HG03442 (cell line): ENCODE measurements at regions not wholly inside any gene's neighbourhood (a gene's known extent, or its start where the extent isn't known, plus 50 kb on each side); places are given as distances from the start of the nearest gene placed in this dataset.
"Not testable (repeated sequence)": the region's sequence is repeated elsewhere in the genome, so short reads cannot be mapped to it uniquely, and the experiment has no call there.

Experiments used
- ATAC-seq: cut with Tn5 transposase; IDR thresholded peaks from one replicate; pipeline ENCODE4 v1.9.1; 2021; ENCODE audit warnings: mild to moderate bottlenecking, moderate library complexity; ENCODE audit not compliant: unreplicated experiment

DNA sequence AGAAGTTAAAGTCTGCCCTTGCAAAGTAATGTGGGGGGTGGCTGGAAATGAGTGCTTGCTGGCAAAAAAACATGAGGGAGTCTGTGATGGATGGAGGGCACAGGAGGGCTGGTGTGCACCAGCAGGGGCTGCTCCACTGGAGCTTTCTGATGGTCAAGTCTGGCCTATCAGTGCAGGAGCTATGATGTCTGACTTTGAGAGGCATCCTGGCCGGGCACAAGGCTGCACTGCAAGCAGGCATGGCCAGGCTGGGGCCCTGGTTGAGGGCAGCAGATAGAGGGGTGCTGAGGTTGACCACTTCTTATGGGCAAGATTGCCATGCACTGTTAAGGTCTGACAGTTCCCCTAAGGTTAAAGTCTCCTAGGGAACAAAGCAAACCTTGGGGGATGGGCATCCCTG, 1140.2 kb downstream of the FAM133A start:
- ATAC-seq, result no peak

DNA sequence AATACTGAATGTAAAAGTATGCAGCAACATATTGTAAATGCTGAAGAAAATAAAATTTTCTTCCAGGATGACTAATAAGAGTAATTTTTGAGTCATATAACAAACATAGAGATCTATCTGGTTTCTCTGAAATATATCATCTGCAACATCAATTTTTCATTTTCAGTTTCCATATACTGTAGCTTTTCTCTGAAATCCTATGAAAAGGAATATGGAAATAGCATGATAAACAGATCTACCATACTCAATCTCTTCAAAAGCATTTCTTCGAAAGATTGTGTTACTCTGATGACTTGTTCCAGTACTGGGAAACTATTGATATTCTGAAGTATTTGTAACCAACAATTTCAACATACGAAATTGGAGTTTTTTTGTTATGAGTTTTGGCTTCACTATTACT, 1156.7 kb downstream of the FAM133A start:
- no peak for ATAC-seq

DNA sequence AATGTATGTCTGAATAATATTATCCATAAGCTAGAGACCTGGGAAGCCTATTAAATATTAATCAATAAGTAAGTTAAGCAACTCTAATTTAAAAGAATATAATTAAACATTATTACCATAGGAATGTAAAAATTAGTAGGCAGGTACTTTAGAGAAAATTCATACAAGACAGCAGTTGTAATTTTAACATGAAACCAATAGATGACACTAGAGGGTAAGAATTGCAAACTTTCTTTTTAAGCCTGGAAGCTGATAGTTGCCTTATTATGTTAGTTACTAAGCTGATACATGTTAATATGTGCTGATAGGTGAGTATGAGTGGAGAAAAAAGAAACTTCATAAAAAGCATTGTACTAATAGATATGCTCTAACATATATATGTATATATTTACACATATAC, 1157.4 kb downstream of the FAM133A start:
- ATAC-seq, result no peak

DNA sequence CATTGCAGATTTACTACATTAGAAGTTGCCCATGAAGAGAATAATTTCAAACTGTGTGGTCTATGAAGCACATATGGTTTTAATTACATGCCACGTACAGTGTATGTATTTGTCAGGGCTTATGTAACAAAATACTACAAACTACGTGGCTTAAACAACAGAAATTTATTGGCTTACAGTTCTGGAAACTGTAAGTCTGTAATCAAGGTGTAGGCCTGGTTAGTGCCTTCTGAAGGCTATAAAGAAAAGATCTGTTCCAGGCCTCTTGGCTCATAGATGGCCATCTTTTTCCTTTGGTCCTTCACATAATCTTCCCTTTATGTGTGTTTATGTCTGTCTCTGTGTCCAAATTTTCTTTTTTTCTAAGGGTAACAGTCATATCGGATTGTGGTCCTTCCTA, 1160.2 kb downstream of the FAM133A start:
- no peak for ATAC-seq

DNA sequence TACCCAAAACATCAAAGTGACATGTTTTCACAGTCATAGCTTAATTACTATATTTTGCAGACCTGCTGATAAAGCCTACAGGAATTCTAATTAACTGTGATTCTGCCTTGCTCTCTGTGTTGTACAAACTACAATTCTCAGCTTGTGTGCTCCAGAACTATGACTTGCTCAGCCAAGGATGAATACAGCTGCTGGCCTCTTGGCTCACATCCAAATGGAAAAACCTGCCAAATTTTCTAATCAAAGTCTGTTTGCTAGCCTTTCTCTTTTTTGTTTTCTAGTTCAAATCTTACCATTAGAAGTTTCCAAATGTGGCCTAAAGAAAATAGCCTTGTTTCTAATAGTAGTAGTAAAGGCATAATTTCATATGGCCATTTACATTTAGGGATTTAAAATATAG, 1176.8 kb downstream of the FAM133A start:
- ATAC-seq, result no peak

DNA sequence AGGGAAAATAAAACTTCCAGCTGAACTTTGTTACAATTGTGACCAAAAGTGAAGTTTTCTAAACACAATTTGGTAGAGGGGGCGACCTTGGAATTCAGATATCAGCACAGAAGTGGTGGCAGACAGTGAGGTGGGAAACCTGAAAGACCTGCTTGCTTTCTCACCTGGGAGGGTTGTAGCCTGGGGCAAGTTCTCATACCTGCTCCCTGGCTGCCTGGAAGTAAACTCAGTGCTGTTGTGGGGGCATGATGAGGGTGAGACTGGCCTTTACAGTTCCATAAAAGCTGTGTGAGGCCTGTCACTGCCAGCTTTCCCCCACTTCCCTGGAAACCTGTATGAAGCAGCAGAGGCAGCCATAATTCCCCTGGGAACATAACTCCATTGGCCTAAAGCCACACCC, 1180.2 kb downstream of the FAM133A start:
- no peak for ATAC-seq

DNA sequence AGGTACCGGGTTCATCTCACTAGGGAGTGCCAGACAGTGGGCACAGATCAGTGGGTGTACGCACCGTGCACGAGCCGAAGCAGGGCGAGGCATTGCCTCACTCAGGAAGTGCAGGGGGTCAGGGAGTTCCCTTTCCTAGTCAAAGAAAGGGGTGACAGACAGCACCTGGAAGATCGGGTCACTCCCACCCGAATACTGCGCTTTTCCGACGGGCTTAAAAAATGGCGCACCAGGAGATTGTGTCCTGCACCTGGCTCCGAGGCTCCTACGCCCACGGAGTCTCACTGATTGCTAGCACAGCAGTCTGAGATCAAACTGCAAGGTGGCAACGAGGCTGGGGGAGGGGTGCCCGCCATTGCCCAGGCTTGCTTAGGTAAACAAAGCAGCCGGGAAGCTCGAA, 1188.5 kb downstream of the FAM133A start:
- ATAC-seq, result not testable (repeated sequence)

DNA sequence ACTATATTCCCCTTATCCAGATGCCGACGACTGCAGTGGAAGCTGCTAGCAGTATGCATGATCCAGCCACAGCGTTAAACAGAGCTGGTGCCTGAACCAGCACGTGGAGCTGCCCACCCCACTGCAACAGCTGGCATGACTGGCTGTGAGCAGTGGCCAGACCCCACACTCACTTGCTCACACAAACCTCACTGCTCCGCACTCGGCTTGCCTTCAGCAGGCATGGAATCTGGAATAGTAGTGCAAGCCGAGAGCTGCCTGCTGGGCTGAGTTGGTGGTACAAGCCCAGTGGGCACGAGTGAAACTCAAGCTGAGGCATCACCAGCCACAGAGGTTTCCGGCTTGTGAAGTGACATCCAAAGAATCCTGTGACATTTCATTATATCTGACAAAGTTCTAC, 1197.6 kb downstream of the FAM133A start:
- no peak for ATAC-seq

DNA sequence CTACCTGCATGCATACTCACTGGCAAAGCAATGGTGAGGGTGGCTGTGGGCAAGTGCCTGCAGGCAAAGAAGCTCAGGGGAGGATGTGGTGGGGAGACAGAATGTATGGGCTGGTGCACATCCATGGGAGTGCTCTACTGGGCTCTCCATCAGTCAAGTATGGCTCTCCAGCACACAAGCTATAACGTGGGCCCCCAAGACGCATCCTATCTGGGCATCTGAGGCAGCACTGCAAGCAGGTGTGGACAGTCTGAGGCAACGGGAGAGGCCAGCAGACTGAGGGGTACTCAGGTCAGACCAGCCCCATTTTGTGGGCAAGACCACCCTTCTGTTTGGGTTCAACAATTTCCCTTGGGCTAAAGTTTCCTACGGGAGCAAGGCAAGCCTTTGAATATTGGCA, 1227.8 kb downstream of the FAM133A start:
- ATAC-seq, result no peak

DNA sequence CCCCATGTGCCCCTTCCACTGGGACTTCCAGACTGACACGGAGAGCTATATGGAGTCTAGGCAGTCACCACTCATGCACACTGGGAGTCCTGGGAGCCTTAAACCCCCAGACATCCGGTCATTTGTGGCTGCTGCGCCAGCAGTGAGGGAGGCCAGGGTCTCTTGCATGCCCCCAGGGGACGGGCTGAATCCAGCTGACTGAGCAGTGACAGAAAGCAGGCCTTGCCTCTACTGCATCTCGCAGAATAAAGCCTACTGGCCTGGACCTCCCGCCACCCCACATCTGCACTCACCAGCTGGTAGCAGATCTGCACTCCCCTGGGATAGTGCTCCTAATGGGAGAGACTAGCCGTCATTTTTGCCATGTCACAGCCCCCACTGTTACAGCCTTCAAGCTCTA, 1234.2 kb downstream of the FAM133A start:
- ATAC-seq, result no peak

DNA sequence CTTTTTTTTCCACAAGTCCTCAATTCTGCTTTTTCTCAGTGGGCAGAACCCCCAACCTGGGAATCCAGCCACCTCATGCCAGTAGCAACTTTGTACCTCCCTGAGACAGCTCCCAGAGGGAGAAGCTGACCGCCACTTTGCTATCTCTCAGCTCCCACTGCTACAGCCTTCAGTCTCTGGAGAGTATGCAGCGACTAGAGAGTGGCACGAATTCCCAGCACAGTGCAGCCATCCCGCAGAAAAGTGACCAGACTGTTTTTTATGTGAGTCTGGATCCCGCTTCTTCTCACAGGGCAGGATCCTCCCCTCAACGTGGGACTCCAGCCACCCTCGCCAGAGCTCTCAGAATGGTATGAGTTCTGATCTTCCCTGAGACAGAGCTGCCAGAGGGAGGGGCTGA, 1234.6 kb downstream of the FAM133A start:
- ATAC-seq, result no peak

DNA sequence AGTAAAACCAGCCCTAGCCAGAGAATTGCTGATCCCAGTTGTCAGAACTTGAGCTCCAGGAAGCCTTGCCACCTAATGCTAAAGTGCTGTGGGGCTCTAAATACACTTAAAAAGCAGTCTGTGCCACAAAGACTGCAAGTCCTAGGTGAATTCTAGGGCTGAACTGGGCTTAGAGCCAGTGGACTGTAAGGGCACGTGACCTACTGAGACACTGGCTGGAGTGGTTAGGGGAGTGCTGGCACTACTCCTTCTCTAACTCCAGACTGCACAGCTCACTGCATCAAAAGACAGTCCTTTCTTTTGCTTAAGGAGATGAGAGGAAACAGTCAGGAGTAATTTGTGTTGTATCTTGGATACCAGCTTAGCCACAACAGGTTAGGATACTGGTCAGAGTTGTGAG, 1240.2 kb downstream of the FAM133A start:
- no peak for ATAC-seq

DNA sequence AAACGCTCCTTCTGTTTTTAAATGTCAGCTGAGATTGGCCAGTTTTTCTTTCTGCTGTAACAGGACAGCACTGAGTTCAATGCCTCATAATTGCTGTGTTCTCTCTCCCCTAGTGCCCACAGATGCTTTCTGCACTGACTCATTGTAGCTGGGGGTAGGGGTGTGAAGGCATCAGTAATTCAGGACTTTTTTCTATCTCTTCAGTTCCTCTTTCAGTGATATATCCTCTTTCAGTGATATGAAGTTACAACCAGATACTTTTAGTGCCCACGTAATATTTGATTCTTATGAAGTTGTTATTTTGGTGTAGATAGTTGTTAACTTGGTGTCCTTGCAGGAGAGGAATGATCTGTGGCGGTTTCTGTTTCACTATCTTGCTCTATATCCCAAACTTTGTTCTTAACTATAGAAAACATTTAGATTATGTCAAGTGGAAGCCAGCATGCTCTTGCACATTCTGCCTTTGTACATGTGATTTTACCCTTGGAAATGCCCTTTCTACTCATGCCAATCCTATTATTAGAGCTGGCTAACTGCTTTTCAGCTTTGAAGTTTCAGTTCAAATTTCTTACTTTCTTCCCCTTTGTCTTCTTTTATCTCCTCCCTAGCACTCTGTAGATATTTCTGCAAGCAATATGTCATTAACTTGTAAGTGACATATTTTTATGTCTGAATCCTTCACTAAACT, 1258.4 kb downstream of the FAM133A start:
- ATAC-seq, result no peak

DNA sequence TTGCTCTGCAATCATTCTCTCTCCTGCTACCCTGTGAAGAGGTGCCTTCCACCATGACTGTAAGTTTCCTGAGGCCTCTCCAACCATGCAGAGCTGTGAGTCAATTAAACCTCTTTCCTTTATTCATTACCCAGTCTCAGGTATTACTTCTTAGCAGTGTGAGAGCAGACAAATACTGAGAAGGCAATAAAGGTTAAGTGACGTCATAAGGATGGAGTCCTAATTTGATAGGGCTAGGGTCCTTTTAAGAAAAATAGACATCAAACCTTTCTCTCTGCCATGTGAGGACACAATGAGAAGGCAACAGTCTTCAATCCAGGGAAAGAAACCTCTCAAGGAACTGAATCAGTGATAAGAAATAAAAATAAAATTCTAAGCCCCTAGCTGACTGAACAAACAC, 1262.7 kb downstream of the FAM133A start:
- ATAC-seq, result no peak

DNA sequence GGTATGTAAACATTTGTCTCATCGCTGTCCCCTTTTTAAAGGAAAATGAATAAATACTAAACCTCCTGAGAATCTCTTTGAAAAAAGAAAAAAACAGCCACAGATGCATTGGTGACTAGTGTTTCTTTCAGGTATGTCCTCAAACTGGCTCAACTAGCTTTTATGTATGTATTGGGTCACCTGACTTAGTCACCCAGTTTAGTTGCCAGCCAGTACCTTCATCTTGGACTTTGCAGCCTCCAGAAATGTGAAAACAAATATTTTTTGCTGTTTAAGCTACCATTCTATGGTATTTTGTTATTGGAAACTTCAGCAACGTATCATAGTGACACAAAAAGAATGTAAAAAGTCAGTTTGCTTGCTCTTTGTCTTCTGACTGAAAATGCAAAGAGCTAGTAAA, 1263.5 kb downstream of the FAM133A start:
- ATAC-seq, result no peak

DNA sequence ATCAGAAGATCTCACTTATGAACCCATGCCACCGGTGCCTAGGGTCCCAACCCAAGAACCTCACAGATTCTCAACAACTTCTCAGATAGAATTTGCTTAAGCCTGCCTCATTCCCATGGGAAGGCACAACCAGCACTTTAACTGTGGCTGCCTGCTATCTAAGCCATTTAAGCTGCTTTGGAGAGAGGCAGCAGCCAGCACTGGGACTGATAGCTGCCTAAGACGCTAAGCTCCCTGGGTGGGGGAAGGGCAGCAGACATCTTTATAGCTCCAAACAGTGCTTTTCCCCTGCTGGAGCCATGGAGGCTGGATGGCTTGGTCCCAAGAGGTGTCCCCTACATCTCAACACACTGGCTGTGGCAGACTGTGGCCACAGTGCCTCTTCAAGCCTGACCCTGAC, 1268.6 kb downstream of the FAM133A start:
- ATAC-seq, result no peak

DNA sequence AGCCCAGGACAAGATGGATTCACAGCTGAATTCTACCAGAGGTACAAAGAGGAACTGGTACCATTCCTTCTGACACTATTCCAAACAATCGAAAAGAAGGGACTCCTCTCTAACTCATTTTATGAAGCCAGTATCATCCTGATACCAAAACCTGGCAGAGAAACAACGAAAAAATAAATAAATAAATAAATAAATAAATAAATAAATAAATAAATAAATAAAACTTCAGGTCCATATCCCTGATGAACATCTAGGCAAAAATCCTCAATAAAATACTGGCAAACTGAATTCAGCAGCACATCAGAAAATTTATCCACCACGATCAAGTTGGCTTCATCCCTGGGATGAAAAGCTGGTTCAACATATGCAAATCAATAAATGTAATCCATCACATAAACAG, 1272.1 kb downstream of the FAM133A start:
- ATAC-seq, result not testable (repeated sequence)

DNA sequence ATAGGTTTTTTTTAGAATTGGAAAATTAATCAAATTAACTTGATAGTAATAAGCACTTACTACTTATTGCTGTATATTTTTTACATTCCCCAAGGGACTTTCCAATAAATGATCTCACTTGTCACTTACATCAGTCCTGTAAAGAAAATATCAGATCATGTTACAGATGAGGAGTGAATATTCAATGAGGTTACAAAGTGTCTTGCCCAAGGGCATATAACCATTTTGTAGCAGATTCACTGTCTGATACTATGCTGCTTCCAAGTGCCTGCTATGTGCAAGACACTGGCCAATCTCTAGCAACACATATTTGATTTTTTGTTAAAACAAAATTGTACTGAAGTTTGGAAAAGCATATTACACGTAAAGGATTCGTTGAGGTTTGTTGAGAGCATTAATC, 1287.7 kb downstream of the FAM133A start:
- no peak for ATAC-seq

DNA sequence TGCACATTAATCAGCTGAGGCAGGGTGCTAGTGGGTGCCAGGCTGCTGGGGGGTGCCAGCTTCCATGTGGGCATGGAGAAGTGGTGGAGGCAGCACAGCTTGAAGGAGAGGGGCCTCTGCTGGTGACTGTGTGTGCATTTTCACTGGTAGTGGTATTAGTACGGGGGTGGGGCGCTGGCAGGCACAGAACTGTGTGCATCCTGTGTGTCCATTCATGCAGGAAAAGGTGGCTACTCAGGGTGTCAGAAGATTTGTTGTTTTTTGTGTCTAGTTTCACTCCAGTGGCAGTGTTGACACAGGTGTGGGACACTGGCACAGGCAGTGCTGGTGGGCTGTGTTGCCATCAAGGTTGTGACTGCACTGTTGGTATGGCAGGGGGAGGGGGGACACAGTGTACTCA, 1303.6 kb downstream of the FAM133A start:
- ATAC-seq, result no peak

DNA sequence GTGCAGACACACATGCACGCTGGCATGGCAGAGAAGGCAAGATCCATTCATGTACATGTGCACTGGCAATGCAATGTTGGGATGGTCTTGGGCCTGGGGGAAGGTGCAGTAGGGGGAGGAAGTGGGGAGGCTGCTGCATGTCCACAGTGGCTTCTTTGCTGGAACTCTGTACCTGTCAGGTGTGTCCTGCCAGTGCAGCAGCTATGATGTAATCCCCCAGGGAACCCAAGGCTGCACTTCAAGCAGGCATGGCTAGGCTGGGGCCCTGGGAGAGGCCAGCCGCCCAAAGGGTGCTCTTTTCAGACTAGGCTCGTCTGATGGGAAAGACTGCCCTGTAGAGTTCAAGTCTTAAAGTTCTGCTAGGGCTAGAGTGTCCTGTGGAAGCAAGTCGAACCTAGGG, 1304.0 kb downstream of the FAM133A start:
- ATAC-seq, result no peak
